ENCODE measurements at regions not wholly inside any gene's neighbourhood (a gene's known extent, or its start where the extent isn't known, plus 50 kb on each side); places are given as distances from the start of the nearest gene placed in this dataset.

DNA sequence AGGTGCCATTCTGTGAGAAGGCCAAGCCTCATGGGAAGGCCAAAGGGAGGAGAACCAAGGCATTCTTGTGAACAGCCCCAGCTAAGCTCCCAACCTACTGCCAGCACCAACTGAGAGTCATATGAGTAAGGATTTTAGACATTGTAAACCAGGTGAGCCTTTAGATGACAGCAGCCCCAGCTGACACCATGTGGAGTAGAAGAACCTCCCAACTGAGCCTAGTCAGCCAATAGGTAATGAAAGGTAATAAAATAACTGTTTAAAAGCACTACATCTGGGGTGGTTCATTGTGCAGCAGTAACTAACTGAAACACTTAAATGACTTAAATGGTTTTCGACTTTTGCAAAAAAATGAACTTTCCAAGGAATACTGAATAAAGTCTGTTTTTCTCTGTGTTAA, 172.6 kb upstream of the KIF2A start:
- Histone ChIP-seq H3K4me2 (ENCODE audit: insufficient read depth, low read length) (no peak overlapping the region), H3K4me3 (ENCODE audit: low read depth in 1 of 2, low read length in 2 of 2) (no peak overlapping the region), H2AFZ (ENCODE audit: low read depth, low read length) (no peak overlapping the region), H3K36me3 (ENCODE audit: insufficient read depth, low read length) (no peaks in the 10 kb centered on the region), H3K27me3 (ENCODE audit: insufficient read depth, low read length, poor library complexity) (no peaks in the 10 kb centered on the region), H3K9ac (ENCODE audit: low read depth, low read length) (no peak overlapping the region), H3K79me2 (ENCODE audit: insufficient read depth, low read length) (no peaks in the 10 kb centered on the region), H4K20me1 (ENCODE audit: insufficient read depth, low read length) (no peaks in the 10 kb centered on the region), H3K4me1 (ENCODE audit: insufficient read depth, low read length) (no peaks in the 10 kb centered on the region), H3K9me3 (ENCODE audit: insufficient read depth, low read length, severe bottlenecking) (no peaks in the 10 kb centered on the region), H3K27ac (ENCODE audit: low read length) (no peak overlapping the region)
- DNase-seq (no peak), ATAC-seq (ENCODE audit: insufficient read depth, low read depth) (no peak)
- TF ChIP-seq, protein P1, sequence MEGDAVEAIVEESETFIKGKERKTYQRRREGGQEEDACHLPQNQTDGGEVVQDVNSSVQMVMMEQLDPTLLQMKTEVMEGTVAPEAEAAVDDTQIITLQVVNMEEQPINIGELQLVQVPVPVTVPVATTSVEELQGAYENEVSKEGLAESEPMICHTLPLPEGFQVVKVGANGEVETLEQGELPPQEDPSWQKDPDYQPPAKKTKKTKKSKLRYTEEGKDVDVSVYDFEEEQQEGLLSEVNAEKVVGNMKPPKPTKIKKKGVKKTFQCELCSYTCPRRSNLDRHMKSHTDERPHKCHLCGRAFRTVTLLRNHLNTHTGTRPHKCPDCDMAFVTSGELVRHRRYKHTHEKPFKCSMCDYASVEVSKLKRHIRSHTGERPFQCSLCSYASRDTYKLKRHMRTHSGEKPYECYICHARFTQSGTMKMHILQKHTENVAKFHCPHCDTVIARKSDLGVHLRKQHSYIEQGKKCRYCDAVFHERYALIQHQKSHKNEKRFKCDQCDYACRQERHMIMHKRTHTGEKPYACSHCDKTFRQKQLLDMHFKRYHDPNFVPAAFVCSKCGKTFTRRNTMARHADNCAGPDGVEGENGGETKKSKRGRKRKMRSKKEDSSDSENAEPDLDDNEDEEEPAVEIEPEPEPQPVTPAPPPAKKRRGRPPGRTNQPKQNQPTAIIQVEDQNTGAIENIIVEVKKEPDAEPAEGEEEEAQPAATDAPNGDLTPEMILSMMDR (IDR thresholded peaks at IDR 0.05; ENCODE audit: borderline replicate concordance, extremely low read depth, low read length, poor library complexity, severe bottlenecking): no peak
- TF ChIP-seq EZH2 (IDR thresholded peaks at IDR 0.05; ENCODE audit: borderline replicate concordance, low read depth, low read length, severe bottlenecking): no peak

DNA sequence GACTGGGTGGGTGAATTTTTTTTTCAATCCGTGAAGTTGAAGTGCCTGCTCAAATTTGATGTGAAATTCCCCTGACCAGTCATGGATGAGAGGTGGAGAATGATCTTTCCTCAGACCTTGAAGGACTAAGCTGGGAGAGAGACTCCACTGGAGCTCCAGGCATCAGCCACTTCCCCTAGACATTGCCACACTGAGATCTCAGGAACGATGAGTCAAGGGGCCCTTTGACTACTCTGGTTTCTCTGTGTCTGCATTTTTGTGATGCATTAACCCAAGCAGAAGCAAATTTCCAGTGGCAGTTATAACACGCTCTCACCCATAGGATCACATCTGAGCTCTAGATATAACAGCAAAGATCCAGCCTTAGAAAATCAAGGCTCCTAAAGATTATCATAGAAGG, 171.2 kb upstream of the KIF2A start:
- no peak overlapping the region for H3K27ac ChIP-seq (ENCODE audit: low read length)
- H3K79me2 ChIP-seq (ENCODE audit: insufficient read depth, low read length): no peaks in the 10 kb centered on the region
- H3K9me3 ChIP-seq (ENCODE audit: insufficient read depth, low read length, severe bottlenecking): no peaks in the 10 kb centered on the region
- no peak for DNase-seq
- no peaks in the 10 kb centered on the region for H4K20me1 ChIP-seq (ENCODE audit: insufficient read depth, low read length)
- H3K4me2 ChIP-seq (ENCODE audit: insufficient read depth, low read length): no peak overlapping the region
- peaks cover 3% of the 10 kb centered on the region for H3K27me3 ChIP-seq (ENCODE audit: insufficient read depth, low read length, poor library complexity)
- no peak for TF ChIP-seq EZH2 (IDR thresholded peaks at IDR 0.05; ENCODE audit: borderline replicate concordance, low read depth, low read length, severe bottlenecking)
- TF ChIP-seq, protein P1 (IDR thresholded peaks at IDR 0.05; ENCODE audit: borderline replicate concordance, extremely low read depth, low read length, poor library complexity, severe bottlenecking): no peak
- no peaks in the 10 kb centered on the region for H3K36me3 ChIP-seq (ENCODE audit: insufficient read depth, low read length)
- no peak for ATAC-seq (ENCODE audit: insufficient read depth, low read depth)
- no peak overlapping the region for H2AFZ ChIP-seq (ENCODE audit: low read depth, low read length)
- no peak overlapping the region for H3K4me3 ChIP-seq (ENCODE audit: low read depth in 1 of 2, low read length in 2 of 2)
- H3K9ac ChIP-seq (ENCODE audit: low read depth, low read length): no peak overlapping the region
- H3K4me1 ChIP-seq (ENCODE audit: insufficient read depth, low read length): no peaks in the 10 kb centered on the region

DNA sequence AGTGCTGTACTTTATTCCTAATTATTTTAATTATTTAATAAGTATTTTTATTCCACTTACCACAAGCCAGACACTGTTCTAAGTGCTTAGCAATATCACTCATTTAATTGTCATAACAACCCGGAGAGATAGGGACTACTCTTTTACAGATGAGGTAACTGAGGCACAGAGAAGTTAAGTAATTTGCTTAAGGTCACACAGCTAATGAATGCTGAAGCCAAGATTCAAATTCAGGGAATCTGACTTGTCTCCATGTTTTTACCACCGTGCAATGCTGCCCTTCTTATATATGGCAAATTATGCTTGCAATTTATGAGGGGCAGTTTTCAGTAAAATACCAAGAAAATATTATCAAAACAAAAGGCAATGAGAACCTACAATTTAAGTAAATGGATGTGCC, 168.4 kb upstream of the KIF2A start:
- no peak overlapping the region for H2AFZ ChIP-seq (ENCODE audit: low read depth, low read length)
- H3K36me3 ChIP-seq (ENCODE audit: insufficient read depth, low read length): no peaks in the 10 kb centered on the region
- no peak overlapping the region for H3K9ac ChIP-seq (ENCODE audit: low read depth, low read length)
- H3K27ac ChIP-seq (ENCODE audit: low read length): no peak overlapping the region
- DNase-seq (no peak), ATAC-seq (ENCODE audit: insufficient read depth, low read depth) (no peak)
- no peaks in the 10 kb centered on the region for H3K4me1 ChIP-seq (ENCODE audit: insufficient read depth, low read length)
- H3K4me2 ChIP-seq (ENCODE audit: insufficient read depth, low read length): no peak overlapping the region
- no peaks in the 10 kb centered on the region for H3K79me2 ChIP-seq (ENCODE audit: insufficient read depth, low read length)
- H3K27me3 ChIP-seq (ENCODE audit: insufficient read depth, low read length, poor library complexity): peaks cover 3% of the 10 kb centered on the region
- H4K20me1 ChIP-seq (ENCODE audit: insufficient read depth, low read length): no peaks in the 10 kb centered on the region
- no peak overlapping the region for H3K4me3 ChIP-seq (ENCODE audit: low read depth in 1 of 2, low read length in 2 of 2)
- no peak for TF ChIP-seq EZH2 (IDR thresholded peaks at IDR 0.05; ENCODE audit: borderline replicate concordance, low read depth, low read length, severe bottlenecking)
- TF ChIP-seq, protein P1 (IDR thresholded peaks at IDR 0.05; ENCODE audit: borderline replicate concordance, extremely low read depth, low read length, poor library complexity, severe bottlenecking): no peak
- no peaks in the 10 kb centered on the region for H3K9me3 ChIP-seq (ENCODE audit: insufficient read depth, low read length, severe bottlenecking)

DNA sequence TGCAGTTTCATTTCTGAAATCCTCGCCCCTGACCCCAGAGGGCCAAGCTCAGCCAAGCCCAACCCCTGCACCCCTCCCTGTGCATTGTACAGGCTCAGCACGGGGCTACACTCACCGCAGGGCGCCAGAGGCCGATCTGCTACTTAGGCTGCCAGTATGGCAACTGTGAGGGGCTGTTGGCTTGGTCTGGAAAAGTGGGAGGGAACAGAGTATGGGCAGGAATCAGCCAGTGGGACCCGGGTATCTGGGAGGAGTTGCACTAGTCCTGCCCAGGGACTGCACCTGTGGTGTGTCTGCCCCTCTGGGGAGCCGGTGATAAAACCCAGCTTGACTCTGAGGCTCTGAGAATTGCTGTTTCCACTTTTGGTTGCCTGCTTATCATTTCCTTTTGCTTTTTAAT, 167.4 kb upstream of the KIF2A start:
- Histone ChIP-seq H3K4me2 (ENCODE audit: insufficient read depth, low read length) (no peak overlapping the region), H3K9ac (ENCODE audit: low read depth, low read length) (no peak overlapping the region), H3K27ac (ENCODE audit: low read length) (no peak overlapping the region), H2AFZ (ENCODE audit: low read depth, low read length) (no peak overlapping the region), H3K4me3 (ENCODE audit: low read depth in 1 of 2, low read length in 2 of 2) (no peak overlapping the region), H3K27me3 (ENCODE audit: insufficient read depth, low read length, poor library complexity) (peaks cover 3% of the 10 kb centered on the region), H4K20me1 (ENCODE audit: insufficient read depth, low read length) (no peaks in the 10 kb centered on the region), H3K4me1 (ENCODE audit: insufficient read depth, low read length) (no peaks in the 10 kb centered on the region), H3K36me3 (ENCODE audit: insufficient read depth, low read length) (no peaks in the 10 kb centered on the region), H3K79me2 (ENCODE audit: insufficient read depth, low read length) (no peaks in the 10 kb centered on the region), H3K9me3 (ENCODE audit: insufficient read depth, low read length, severe bottlenecking) (no peaks in the 10 kb centered on the region)
- no peak for TF ChIP-seq EZH2 (IDR thresholded peaks at IDR 0.05; ENCODE audit: borderline replicate concordance, low read depth, low read length, severe bottlenecking)
- TF ChIP-seq, protein P1 (IDR thresholded peaks at IDR 0.05; ENCODE audit: borderline replicate concordance, extremely low read depth, low read length, poor library complexity, severe bottlenecking): no peak
- DNase-seq: no peak
- ATAC-seq (ENCODE audit: insufficient read depth, low read depth): no peak
